GM12801 (cell line): ENCODE measurements at regions not wholly inside any gene's neighbourhood (a gene's known extent, or its start where the extent isn't known, plus 50 kb on each side); places are given as distances from the start of the nearest gene placed in this dataset.

Experiments used
- CTCF ChIP-seq: IDR thresholded peaks from one replicate; pipeline ENCODE4 v1.5.1; 2011; ENCODE audit warnings: control low read depth; ENCODE audit not compliant: insufficient read length; ENCODE audit errors: extremely low read depth

DNA sequence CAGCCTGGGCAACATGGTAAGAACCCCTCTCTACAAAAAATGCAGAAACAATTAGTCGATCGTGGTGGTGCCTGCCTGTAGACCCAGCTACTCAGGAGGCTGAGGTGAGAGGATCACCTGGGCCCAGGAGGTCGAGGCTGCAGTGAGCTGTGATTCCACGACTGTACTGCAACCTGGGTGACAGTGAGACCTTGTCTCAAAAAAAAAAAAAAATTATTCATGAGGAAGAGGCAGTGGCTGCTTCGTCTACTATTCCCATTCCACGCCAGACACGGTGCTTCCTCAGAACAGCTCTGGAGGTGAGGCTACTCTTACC is 52.2 kb upstream of the GSE1 start:
- no peak for TF ChIP-seq CTCF

DNA sequence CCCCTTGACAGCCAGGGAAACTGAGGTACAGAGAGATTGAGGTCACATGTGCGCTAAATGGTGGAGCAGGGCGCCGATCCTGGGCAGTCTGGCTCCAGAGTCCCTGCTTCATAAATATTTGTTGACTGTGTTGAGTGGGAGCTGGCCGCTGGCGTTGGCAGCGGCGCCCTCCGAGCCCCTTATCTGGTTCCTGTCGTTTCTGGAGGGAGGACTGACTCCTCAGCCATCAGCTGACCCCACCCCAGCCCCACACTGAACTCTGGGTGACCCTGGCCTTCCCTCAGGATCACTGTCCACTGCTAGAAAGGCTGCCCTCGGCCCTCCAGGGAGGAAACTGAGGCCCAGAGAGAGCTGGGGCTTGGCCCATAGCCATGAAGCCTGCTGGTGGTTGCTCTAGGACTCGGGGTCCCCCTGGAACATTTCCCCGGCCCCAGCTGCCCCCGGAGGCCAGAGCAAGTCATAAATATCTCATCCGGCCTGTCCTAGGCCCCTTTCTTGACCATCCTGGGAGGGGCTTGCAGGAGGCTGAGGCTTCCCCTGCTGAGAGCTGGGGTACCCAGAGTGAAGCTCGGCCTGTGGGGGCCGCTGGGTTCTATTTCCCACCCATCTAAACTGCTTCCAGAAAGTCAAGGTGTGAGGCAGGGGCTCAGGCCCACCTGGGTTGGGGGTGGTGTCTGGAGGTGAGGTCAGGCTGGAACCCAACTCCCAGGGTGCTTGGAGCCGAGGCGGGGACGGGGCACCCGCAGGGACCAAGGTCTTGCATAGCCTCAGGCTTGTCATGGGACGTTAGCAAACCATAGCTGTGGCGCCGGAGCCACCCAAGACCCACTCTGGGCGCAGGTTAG is 51.7 kb upstream of the GSE1 start:
- TF ChIP-seq CTCF = no peak

- TF ChIP-seq CTCF = no peak
Observed at GRCh38 chr16:85562093-85562786, 50.9 kb upstream of the GSE1 start.

DNA sequence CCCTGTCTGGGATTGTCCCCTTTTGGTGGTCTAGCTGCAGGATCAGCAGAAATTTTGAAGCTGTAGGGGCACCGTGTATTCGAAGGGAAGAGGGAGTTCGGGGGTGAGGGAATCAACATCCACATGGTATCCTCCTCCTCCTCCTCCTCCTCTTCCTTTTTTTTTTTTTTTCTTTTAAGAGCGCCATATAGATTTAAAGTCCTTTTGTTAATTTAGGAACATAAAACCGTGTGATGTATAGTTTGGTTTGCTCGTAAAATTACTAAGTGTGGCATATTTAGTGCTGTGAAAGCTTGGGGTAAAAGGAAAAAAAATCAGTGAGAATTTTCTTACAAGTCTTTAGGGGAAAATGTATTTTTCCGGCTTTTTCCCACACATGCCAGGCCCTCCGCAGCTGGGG is 50.1 kb upstream of the GSE1 start:
- no peak for TF ChIP-seq CTCF
